CD4-positive, alpha-beta T cell (primary cell): ENCODE measurements at regions not wholly inside any gene's neighbourhood (a gene's known extent, or its start where the extent isn't known, plus 50 kb on each side); places are given as distances from the start of the nearest gene placed in this dataset.
"Not testable (repeated sequence)": the region's sequence is repeated elsewhere in the genome, so short reads cannot be mapped to it uniquely, and the experiment has no call there.

Source experiments
- ATAC-seq: fragments of 200-7000 bp; cut with Tn5 transposase; one replicate; pipeline ENCODE4 v1.10.0; 2022; ENCODE audit warnings: mild to moderate bottlenecking; ENCODE audit not compliant: poor library complexity
- CTCF ChIA-PET: fragments of 350-600 bp; sonication (Branson Sonifier 250); formaldehyde crosslinking; loops from one replicate; lab custom pipeline; 2021; ENCODE audit warnings: antibody characterized with exemption, inconsistent platforms; lab: Charles Lee
- POLR2A ChIA-PET: fragments of 350-600 bp; sonication (Branson Sonifier 250); formaldehyde crosslinking; loops from one replicate; lab custom pipeline; 2021; ENCODE audit warnings: antibody characterized with exemption, inconsistent platforms; lab: Charles Lee
- DNase-seq, 14 experiments: peaks; one replicate each; pipeline ENCODE4 v3.0.0-alpha.2; 2013 to 2020; ENCODE audit warnings: mixed read lengths in 2 of 14
- H3K27ac ChIP-seq, 2 donors: one replicate each; pipeline versions ENCODE4 v1.5.1 to v1.7.0; 2013; ENCODE audit warnings: low read length in 2 of 2, low read depth in 1 of 2, mild to moderate bottlenecking in 1 of 2
- H3K27me3 ChIP-seq, 2 experiments: 1 replicate in 1 of 2; 2 replicates in 1 of 2; pipeline versions ENCODE4 v1.6.1 to v1.7.0; 2013; ENCODE audit warnings: low read length in 2 of 2, control low read depth in 1 of 2, mild to moderate bottlenecking in 1 of 2, moderate library complexity in 1 of 2; ENCODE audit not compliant: insufficient read depth in 2 of 2, control insufficient read depth in 1 of 2
- H3K36me3 ChIP-seq: one replicate; pipeline ENCODE4 v1.6.1; 2013; ENCODE audit warnings: low read length, control low read depth; ENCODE audit not compliant: insufficient read depth
- H3K4me1 ChIP-seq: one replicate; pipeline ENCODE4 v1.6.1; 2013; ENCODE audit warnings: low read length, control low read depth; ENCODE audit not compliant: insufficient read depth
- H3K4me3 ChIP-seq: one replicate; pipeline ENCODE4 v1.5.1; 2013; ENCODE audit warnings: mild to moderate bottlenecking, low read length, moderate library complexity
- H3K9me3 ChIP-seq, 2 experiments: 1 replicate in 1 of 2; 2 replicates in 1 of 2; pipeline versions ENCODE4 v1.6.1 to v1.7.0; 2013; ENCODE audit warnings: low read length in 2 of 2, mild to moderate bottlenecking in 2 of 2, control low read depth in 1 of 2, moderate library complexity in 1 of 2; ENCODE audit not compliant: control insufficient read depth in 1 of 2, insufficient read depth in 1 of 2
- H3K27ac Mint-ChIP-seq: one replicate; pipeline ENCODE4 v1.8.0; 2020; ENCODE audit warnings: mixed read lengths
- H3K27me3 Mint-ChIP-seq: one replicate; pipeline ENCODE4 v1.8.0; 2021; ENCODE audit warnings: mixed read lengths
- H3K36me3 Mint-ChIP-seq: one replicate; pipeline ENCODE4 v1.8.0; 2021; ENCODE audit warnings: low read depth, mixed read lengths
- H3K4me1 Mint-ChIP-seq: one replicate; pipeline ENCODE4 v1.8.0; 2021; ENCODE audit warnings: low read depth, mixed read lengths
- H3K4me3 Mint-ChIP-seq: one replicate; pipeline ENCODE4 v1.8.0; 2020; ENCODE audit warnings: mild to moderate bottlenecking, mixed read lengths
- H3K9me3 Mint-ChIP-seq: one replicate; pipeline ENCODE4 v1.8.0; 2020; ENCODE audit warnings: mixed read lengths
- intact Hi-C, 2 experiments: fragments of 100-400 bp; cut with DNase I in 1 of 2; cut with micrococcal nuclease in 1 of 2; formaldehyde crosslinking; loops; one replicate each; pipeline versions ENCODE4 v1.15.1 to v1.9.0; 2023 to 2025; cut with DNase I, micrococcal nuclease

- ATAC-seq, H3K27me3 ChIP-seq, H3K4me3 ChIP-seq, H3K9me3 Mint-ChIP-seq, H3K9me3 ChIP-seq, DNase-seq, intact Hi-C loops, H3K4me1 Mint-ChIP-seq, H3K27ac ChIP-seq, H3K36me3 Mint-ChIP-seq, H3K27ac Mint-ChIP-seq, H3K4me1 ChIP-seq, H3K4me3 Mint-ChIP-seq, H3K27me3 Mint-ChIP-seq, POLR2A ChIA-PET, CTCF ChIA-PET, H3K36me3 ChIP-seq: not testable (repeated sequence)
These were observed 87.8 kb downstream of the GOLGA8K start for GRCh38 chr15:32315079-32315939.

GRCh38 chr15:32313446-32314209, 89.5 kb downstream of the GOLGA8K start:
- H3K4me1 Mint-ChIP-seq, H3K4me1 ChIP-seq, CTCF ChIA-PET, intact Hi-C loops, H3K4me3 Mint-ChIP-seq, ATAC-seq, H3K27ac Mint-ChIP-seq, H3K27me3 Mint-ChIP-seq, H3K27me3 ChIP-seq, H3K36me3 ChIP-seq, H3K9me3 Mint-ChIP-seq, H3K27ac ChIP-seq, H3K4me3 ChIP-seq, POLR2A ChIA-PET, H3K36me3 Mint-ChIP-seq, H3K9me3 ChIP-seq: not testable (repeated sequence)
- peak in 1 of 14 experiments; percentile 3 for DNase-seq

GRCh38 chr15:32312721-32313120, 90.4 kb downstream of the GOLGA8K start:
- DNase-seq, ATAC-seq, H3K27me3 Mint-ChIP-seq: not testable (repeated sequence)

GRCh38 chr15:32307592-32307991, 95.5 kb downstream of the GOLGA8K start:
- POLR2A ChIA-PET, intact Hi-C loops, H3K4me3 ChIP-seq, ATAC-seq, H3K27me3 Mint-ChIP-seq, H3K4me1 Mint-ChIP-seq, H3K4me1 ChIP-seq, H3K27ac ChIP-seq, H3K9me3 Mint-ChIP-seq, H3K36me3 ChIP-seq, DNase-seq, CTCF ChIA-PET, H3K36me3 Mint-ChIP-seq, H3K9me3 ChIP-seq, H3K27ac Mint-ChIP-seq, H3K4me3 Mint-ChIP-seq, H3K27me3 ChIP-seq: not testable (repeated sequence)

More at GRCh38 chr15:32312721-32313120, 90.4 kb downstream of the GOLGA8K start:
- CTCF ChIA-PET, H3K4me1 Mint-ChIP-seq, POLR2A ChIA-PET, H3K9me3 Mint-ChIP-seq, H3K27ac Mint-ChIP-seq, H3K36me3 Mint-ChIP-seq, H3K27ac ChIP-seq, H3K27me3 ChIP-seq, H3K36me3 ChIP-seq, H3K4me1 ChIP-seq, H3K9me3 ChIP-seq, H3K4me3 ChIP-seq, intact Hi-C loops, H3K4me3 Mint-ChIP-seq: not testable (repeated sequence)

- H3K9me3 Mint-ChIP-seq, ATAC-seq, H3K4me1 ChIP-seq, H3K9me3 ChIP-seq, H3K27me3 ChIP-seq, H3K4me1 Mint-ChIP-seq, H3K27me3 Mint-ChIP-seq, H3K36me3 ChIP-seq, H3K4me3 Mint-ChIP-seq, POLR2A ChIA-PET, DNase-seq, H3K27ac ChIP-seq, H3K36me3 Mint-ChIP-seq, intact Hi-C loops, CTCF ChIA-PET, H3K27ac Mint-ChIP-seq, H3K4me3 ChIP-seq: not testable (repeated sequence)
These were observed 126.8 kb downstream of the GOLGA8K start for GRCh38 chr15:32276200-32276830.

- H3K4me1 ChIP-seq, ATAC-seq, H3K27ac ChIP-seq, H3K27me3 Mint-ChIP-seq, H3K4me1 Mint-ChIP-seq, H3K27ac Mint-ChIP-seq, H3K36me3 Mint-ChIP-seq, CTCF ChIA-PET, H3K4me3 Mint-ChIP-seq, H3K36me3 ChIP-seq, H3K9me3 Mint-ChIP-seq, POLR2A ChIA-PET, H3K4me3 ChIP-seq, intact Hi-C loops, H3K9me3 ChIP-seq, H3K27me3 ChIP-seq, DNase-seq: not testable (repeated sequence)
These were observed 149.1 kb downstream of the GOLGA8K start for GRCh38 chr15:32253958-32254357.
